ENCODE measurements at regions not wholly inside any gene's neighbourhood (a gene's known extent, or its start where the extent isn't known, plus 50 kb on each side); places are given as distances from the start of the nearest gene placed in this dataset.

DNA sequence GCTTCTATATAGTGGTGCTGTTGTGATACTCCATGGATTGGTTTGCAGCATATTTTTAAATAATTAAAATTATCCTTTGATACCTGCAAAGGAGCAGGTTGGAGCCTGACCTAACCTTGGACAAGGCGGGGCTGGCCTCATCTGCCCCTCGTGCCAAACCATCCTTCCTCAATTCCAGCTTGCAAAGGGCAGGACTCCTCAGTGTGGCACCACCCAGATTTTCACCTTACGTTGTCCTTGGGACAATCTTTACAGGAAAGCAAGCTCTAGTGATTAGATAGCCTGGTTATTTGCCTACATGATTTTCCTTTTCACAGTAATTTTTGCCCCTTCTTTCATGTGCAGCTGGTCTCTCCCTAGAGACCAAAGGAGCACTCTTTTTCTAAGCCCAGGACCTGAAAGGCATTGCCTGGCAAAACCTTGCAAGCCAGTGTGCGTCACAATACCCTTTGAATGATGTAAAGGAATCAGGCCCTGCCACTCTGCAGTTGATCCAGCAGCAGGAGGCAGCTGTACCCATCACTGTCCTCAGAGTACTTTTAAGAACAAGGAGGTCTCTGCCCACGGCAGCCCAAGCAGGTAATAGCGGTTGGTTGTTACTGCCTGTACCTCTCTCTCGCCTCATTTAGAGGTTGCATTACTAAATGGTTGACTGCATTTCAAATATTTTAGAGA is 99.4 kb downstream of the ADSS2 start:
- no peak for DNase-seq

DNA sequence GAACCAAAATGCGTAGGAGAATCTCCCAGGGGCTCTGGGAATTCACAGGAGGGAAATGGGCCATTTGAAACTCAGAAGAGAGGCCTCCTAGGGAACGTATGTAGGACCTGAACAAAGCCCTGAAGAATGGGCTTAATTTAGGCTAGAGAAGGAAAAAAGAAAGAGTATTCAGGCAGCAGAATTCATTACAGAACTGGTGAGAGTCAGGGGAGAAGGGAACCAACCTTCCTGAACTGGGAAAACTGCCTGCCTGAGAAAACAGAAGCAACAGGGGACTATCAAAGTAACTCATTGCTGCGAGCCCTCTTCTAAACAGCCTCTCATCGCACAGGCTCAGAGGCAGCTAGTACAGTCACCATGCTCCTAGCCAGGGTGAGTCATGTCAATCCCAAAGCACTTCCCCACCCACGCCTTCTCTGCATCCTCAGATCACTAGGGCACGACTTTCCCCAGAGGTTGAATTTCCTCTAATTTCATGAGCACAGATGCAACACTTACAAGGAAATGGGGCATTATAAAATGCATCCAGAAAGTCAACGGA is 98.1 kb downstream of the ADSS2 start:
- DNase-seq, result no peak

DNA sequence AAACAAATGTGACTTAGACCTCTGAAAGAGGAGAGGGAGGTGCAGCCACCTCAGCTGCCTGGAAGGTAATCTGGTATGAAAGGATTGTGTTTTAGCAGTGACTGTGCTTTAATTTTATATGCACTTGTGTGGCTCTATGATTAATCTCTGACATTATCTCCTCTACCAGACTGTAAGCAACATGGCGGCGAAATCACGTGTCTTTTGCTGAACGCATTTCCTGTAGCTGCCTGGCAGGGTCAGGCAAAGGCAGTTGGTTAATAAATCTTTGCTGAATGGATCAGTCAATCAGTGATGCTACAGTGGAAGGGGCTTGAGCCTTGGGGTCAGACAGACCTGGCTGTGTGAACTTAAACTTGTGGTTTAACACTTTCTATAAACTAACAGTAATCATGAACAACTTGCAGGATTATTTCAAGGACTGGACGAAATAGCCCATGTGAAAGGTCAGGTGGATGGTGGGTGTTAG is 96.9 kb downstream of the ADSS2 start:
- DNase-seq, result no peak

DNA sequence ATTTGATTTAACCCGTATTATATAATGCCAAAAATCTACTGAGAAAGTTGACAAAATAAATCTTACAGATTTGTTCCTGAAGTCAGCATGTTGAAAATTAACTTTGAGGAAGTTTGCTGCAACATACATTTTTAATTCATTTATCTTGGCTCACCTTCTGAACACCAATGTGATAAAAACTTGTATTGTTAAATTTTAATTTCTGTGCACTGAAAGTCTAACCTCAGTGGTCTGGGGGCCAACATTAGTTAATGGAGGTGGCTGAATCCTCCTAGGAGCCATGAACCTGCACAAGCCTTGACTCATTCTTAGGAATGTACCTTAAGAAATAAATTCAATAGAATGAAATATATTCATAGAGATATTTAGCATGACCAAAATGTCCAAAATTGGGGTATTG is 95.3 kb downstream of the ADSS2 start:
- no peak for DNase-seq
